Suprapubic skin (tissue), 4 donors: ENCODE measurements at regions not wholly inside any gene's neighbourhood (a gene's known extent, or its start where the extent isn't known, plus 50 kb on each side); places are given as distances from the start of the nearest gene placed in this dataset.

Experiments
- DNase-seq, 2 donors: peaks; one replicate each; pipeline ENCODE4 v3.0.0-alpha.2; 2019; ENCODE audit warnings: low spot score in 2 of 2
- H3K27ac ChIP-seq: fragments of 200-600 bp; sonication (generic); one replicate; pipeline ENCODE4 v1.5.1; 2019
- H3K27me3 ChIP-seq: fragments of 200-600 bp; sonication (generic); one replicate; pipeline ENCODE4 v1.5.1; 2019
- H3K36me3 ChIP-seq: fragments of 200-600 bp; sonication (generic); one replicate; pipeline ENCODE4 v1.5.1; 2019
- H3K4me1 ChIP-seq: fragments of 200-600 bp; sonication (generic); one replicate; pipeline ENCODE4 v1.5.1; 2019
- H3K4me3 ChIP-seq: fragments of 200-600 bp; sonication (generic); one replicate; pipeline ENCODE4 v1.5.1; 2019; ENCODE audit warnings: mild to moderate bottlenecking
- H3K9me3 ChIP-seq: fragments of 200-600 bp; sonication (generic); one replicate; pipeline ENCODE4 v1.5.1; 2019
- CTCF ChIP-seq, 2 donors: fragments of 200-600 bp in 1 of 2; fragments of 450-650 bp in 1 of 2; sonication (generic) in 1 of 2; IDR thresholded peaks; one replicate each; pipeline ENCODE4 v1.5.1; 2016 to 2019; ENCODE audit warnings: antibody characterized with exemption in 2 of 2, mild to moderate bottlenecking in 1 of 2, moderate library complexity in 1 of 2
- EP300 ChIP-seq: sonication (generic); formaldehyde crosslinking; IDR thresholded peaks from one replicate; pipeline ENCODE4 v1.6.1; 2017; ENCODE audit warnings: antibody characterized with exemption
- POLR2A ChIP-seq, 2 donors: fragments of 450-650 bp; IDR thresholded peaks; one replicate each; pipeline ENCODE4 v1.6.1; 2017; ENCODE audit warnings: antibody characterized with exemption in 2 of 2, mild to moderate bottlenecking in 2 of 2, moderate library complexity in 2 of 2
- POLR2AphosphoS5 ChIP-seq, 3 donors: sonication (generic); formaldehyde crosslinking; IDR thresholded peaks; one replicate each; pipeline ENCODE4 v1.6.1; 2017; ENCODE audit warnings: antibody characterized with exemption in 3 of 3
- WGBS: methylation state at CpG from one replicate; pipeline ENCODE4 v1.1.5; 2018; 5-methylcytosine and 5-hydroxymethylcytosine counted together

- DNase-seq, result no peak
- Histone ChIP-seq H3K4me3 (no peak overlapping the region), H3K27ac (no peak overlapping the region), H3K36me3 (no peaks in the 10 kb centered on the region), H3K27me3 (no peaks in the 10 kb centered on the region), H3K4me1 (no peaks in the 10 kb centered on the region), H3K9me3 (no peaks in the 10 kb centered on the region)
- TF ChIP-seq POLR2A (IDR thresholded peaks at IDR 0.05) (no peak), EP300 (no peak), POLR2AphosphoS5 (IDR thresholded peaks at IDR 0.05) (no peak), CTCF (IDR thresholded peaks at IDR 0.05) (no peak)
- WGBS, result 69% methylated on average over 4 of the region's 4 CpGs
Observed at GRCh38 chr4:166335256-166335938, 462.4 kb downstream of the TLL1 start.

- H3K27ac ChIP-seq, result no peak overlapping the region
- no peak overlapping the region for H3K4me3 ChIP-seq
- no peaks in the 10 kb centered on the region for H3K27me3 ChIP-seq
- WGBS, result 91% methylated on average over 4 of the region's 4 CpGs
- TF ChIP-seq POLR2A (IDR thresholded peaks at IDR 0.05), result no peak
- TF ChIP-seq POLR2AphosphoS5 (IDR thresholded peaks at IDR 0.05), result no peak
- TF ChIP-seq CTCF (IDR thresholded peaks at IDR 0.05), result no peak
- TF ChIP-seq EP300, result no peak
- no peaks in the 10 kb centered on the region for H3K36me3 ChIP-seq
- H3K9me3 ChIP-seq, result no peaks in the 10 kb centered on the region
- H3K4me1 ChIP-seq, result no peaks in the 10 kb centered on the region
- DNase-seq, result no peak
Observed at GRCh38 chr4:166341992-166342391, 469.0 kb downstream of the TLL1 start.

- WGBS, result 69% methylated on average over 2 of the region's 2 CpGs
- Histone ChIP-seq H3K4me3 (no peak overlapping the region), H3K9me3 (peaks cover 7% of the 10 kb centered on the region), H3K36me3 (no peaks in the 10 kb centered on the region), H3K4me1 (no peaks in the 10 kb centered on the region), H3K27me3 (no peaks in the 10 kb centered on the region), H3K27ac (no peak overlapping the region)
- TF ChIP-seq POLR2A (IDR thresholded peaks at IDR 0.05) (no peak), CTCF (IDR thresholded peaks at IDR 0.05) (no peak), POLR2AphosphoS5 (IDR thresholded peaks at IDR 0.05) (no peak)
- no peak for DNase-seq
Observed at GRCh38 chr4:166363198-166363597, 490.2 kb downstream of the TLL1 start.

- Histone ChIP-seq H3K4me3 (no peak overlapping the region), H3K36me3 (no peaks in the 10 kb centered on the region), H3K9me3 (peaks cover 7% of the 10 kb centered on the region), H3K4me1 (no peaks in the 10 kb centered on the region), H3K27me3 (no peaks in the 10 kb centered on the region), H3K27ac (no peak overlapping the region)
- TF ChIP-seq POLR2AphosphoS5 (IDR thresholded peaks at IDR 0.05) (no peak), CTCF (IDR thresholded peaks at IDR 0.05) (no peak), EP300 (no peak), POLR2A (IDR thresholded peaks at IDR 0.05) (no peak)
- DNase-seq, result no peak
- WGBS, result 83% methylated on average over 3 of the region's 3 CpGs
Observed at GRCh38 chr4:166366012-166366411, 493.0 kb downstream of the TLL1 start.

GRCh38 chr4:166377578-166377977 is 504.5 kb downstream of the TLL1 start:
- Histone ChIP-seq H3K4me1 (no peaks in the 10 kb centered on the region), H3K9me3 (peaks cover 12% of the 10 kb centered on the region), H3K27ac (no peak overlapping the region), H3K27me3 (no peaks in the 10 kb centered on the region), H3K4me3 (no peak overlapping the region), H3K36me3 (no peaks in the 10 kb centered on the region)
- DNase-seq, result no peak
- TF ChIP-seq POLR2A (IDR thresholded peaks at IDR 0.05) (no peak), CTCF (IDR thresholded peaks at IDR 0.05) (no peak), POLR2AphosphoS5 (IDR thresholded peaks at IDR 0.05) (no peak), EP300 (no peak)
- WGBS, result 95% methylated on average over 1 of the region's 1 CpG
